AG04449 (cell line): ENCODE measurements at regions not wholly inside any gene's neighbourhood (a gene's known extent, or its start where the extent isn't known, plus 50 kb on each side); places are given as distances from the start of the nearest gene placed in this dataset.

Experiments used
- CTCF ChIA-PET: fragments of 350-600 bp; formaldehyde crosslinking; extraction: SDS; loops from one replicate; lab custom pipeline; 2021; ENCODE audit warnings: antibody characterized with exemption; lab: Yijun Ruan, JAX
- POLR2A ChIA-PET: fragments of 400-600, 350-600 bp; formaldehyde crosslinking; extraction: SDS; loops from one replicate; lab custom pipeline; 2020; ENCODE audit warnings: antibody characterized with exemption, inconsistent platforms; lab: Yijun Ruan, JAX
- DNase-seq: peaks from one replicate; pipeline ENCODE4 v3.0.0-alpha.2; 2010; ENCODE audit warnings: low read depth, low spot score
- H3K4me3 ChIP-seq: 2 replicates; pipeline ENCODE4 v1.5.1; 2011; ENCODE audit warnings: low read depth, mild to moderate bottlenecking, control low read depth, low read length
- TF ChIP-seq, protein P1 (sequence below): IDR thresholded peaks from one replicate; pipeline ENCODE4 v1.5.1; 2011; ENCODE audit warnings: mild to moderate bottlenecking, moderate library complexity, low read length, control low read depth, inconsistent platforms; ENCODE audit not compliant: insufficient read depth; ENCODE audit errors: missing control alignments

DNA sequence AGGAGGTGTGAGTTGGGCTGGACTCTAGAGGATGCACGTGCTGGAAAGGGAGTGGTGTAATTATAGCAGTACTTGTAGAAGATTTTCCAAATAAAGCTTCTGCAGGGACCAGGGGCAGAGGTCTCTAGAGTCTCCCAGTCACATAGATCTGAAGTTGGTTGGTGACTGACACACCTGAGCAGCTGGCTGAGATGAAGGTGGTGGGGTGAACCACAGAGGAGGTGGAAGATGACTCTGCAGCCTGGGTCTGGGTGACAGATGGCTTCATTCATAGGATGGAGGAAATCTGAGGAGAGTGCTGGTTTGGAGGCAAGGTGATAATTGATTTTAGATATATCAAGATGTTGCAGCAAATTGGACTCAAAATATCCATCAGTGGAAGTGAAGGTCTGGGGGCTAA lies 178.9 kb upstream of the IVNS1ABP start:
- DNase-seq = no peak
- TF ChIP-seq, protein P1, sequence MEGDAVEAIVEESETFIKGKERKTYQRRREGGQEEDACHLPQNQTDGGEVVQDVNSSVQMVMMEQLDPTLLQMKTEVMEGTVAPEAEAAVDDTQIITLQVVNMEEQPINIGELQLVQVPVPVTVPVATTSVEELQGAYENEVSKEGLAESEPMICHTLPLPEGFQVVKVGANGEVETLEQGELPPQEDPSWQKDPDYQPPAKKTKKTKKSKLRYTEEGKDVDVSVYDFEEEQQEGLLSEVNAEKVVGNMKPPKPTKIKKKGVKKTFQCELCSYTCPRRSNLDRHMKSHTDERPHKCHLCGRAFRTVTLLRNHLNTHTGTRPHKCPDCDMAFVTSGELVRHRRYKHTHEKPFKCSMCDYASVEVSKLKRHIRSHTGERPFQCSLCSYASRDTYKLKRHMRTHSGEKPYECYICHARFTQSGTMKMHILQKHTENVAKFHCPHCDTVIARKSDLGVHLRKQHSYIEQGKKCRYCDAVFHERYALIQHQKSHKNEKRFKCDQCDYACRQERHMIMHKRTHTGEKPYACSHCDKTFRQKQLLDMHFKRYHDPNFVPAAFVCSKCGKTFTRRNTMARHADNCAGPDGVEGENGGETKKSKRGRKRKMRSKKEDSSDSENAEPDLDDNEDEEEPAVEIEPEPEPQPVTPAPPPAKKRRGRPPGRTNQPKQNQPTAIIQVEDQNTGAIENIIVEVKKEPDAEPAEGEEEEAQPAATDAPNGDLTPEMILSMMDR = no peak
- ChIA-PET POLR2A (no interaction called here), CTCF (no interaction called here)
- no peak overlapping the region for H3K4me3 ChIP-seq

DNA sequence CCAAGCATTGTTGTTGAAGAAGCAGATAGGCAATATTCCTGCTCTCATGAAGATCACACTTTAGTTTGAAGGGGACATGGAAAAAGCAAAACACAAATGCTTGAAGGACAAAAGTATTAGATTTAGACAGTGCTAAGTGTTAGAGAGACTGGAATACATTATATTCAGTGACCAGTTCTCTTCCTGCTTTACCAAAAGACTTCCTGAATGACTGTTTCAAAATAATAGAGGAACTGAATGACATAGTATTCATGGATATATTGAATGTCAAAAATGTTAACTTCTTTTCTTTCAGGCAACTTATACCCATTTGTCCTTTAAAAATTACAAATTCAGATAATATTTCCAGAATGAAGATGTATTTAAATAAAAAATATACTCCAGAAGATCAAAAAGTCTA lies 178.0 kb upstream of the IVNS1ABP start:
- no peak for DNase-seq
- TF ChIP-seq, protein P1 = no peak
- CTCF ChIA-PET = no interaction called here

DNA sequence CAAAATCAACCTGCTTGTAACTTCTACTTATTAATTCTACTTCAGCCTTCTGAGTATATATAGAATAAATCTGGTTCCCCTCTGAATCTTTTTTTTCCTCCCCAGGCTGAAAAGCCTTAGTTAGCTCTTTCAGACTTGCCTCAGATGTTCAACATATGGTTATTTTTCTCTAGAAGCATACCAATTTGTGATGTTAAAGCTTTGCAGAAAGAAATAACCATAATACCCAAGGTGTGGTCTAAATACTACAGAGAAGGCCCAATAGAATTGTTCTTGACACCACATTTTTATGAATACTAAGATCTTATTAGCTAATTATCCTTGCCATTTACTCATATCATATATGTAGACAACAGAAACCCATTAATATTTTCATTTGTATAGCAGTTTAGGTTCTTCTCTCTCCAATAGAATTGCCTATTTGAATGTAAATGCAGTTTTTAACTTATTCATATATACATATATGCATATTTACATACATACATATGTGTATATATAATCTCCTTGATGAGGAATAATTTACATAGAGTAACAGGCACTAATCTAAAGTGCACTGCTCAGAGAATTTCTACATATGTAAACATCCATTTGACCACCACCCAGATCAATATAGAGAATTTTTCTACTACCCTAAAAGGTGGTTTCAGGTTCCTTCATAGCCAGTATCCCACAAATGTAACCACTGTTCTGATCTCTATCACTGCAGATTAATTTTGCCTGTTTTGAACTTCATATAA lies 175.2 kb upstream of the IVNS1ABP start:
- ChIA-PET CTCF (no interaction called here), POLR2A (no interaction called here)
- no peak overlapping the region for H3K4me3 ChIP-seq
- DNase-seq = no peak
- TF ChIP-seq, protein P1 = no peak

More for the DNA sequence above, 178.0 kb upstream of the IVNS1ABP start:
- H3K4me3 ChIP-seq = no peak overlapping the region
- POLR2A ChIA-PET = no interaction called here

DNA sequence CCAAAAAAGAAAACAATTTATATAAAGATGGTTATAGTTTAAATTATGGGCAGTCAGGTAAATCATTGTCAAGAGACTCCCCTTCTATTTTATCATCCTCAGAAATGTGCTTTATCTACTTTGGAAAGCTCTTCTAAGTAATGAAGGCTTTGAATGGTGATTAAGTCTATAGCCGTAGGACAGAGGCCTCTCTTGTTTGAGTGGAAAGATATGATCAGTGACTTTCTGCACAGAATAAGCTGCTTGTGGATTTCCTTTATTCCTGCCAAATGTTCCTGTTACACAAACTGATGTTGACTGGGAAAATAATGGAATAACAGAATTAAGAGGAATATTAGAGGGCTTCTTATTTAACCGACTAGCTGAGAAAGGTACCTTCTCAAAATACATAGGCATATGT lies 174.6 kb upstream of the IVNS1ABP start:
- TF ChIP-seq, protein P1 = no peak
- CTCF ChIA-PET = no interaction called here
- H3K4me3 ChIP-seq = no peak overlapping the region
- POLR2A ChIA-PET = no interaction called here
- DNase-seq = no peak

DNA sequence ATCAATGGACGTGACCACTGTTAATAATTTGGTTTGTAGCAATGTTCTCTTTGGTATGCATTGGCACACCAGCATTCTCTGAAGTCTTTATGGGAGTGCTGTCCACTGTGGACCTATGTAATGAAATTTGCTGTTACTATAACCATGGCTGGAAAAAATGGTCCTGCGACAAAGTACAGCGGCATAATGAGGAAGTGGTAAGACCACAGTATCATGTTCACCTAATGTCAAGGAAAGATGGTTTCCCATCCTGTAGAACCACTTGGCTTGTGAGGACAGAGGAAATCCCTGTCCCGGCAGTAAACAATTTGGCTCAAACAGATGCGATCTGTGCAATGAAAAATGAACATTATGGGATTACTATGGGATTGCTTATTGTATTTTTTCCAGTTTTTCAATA lies 173.9 kb upstream of the IVNS1ABP start:
- ChIA-PET POLR2A (no interaction called here), CTCF (no interaction called here)
- TF ChIP-seq, protein P1 = no peak
- no peak overlapping the region for H3K4me3 ChIP-seq
- DNase-seq = no peak

DNA sequence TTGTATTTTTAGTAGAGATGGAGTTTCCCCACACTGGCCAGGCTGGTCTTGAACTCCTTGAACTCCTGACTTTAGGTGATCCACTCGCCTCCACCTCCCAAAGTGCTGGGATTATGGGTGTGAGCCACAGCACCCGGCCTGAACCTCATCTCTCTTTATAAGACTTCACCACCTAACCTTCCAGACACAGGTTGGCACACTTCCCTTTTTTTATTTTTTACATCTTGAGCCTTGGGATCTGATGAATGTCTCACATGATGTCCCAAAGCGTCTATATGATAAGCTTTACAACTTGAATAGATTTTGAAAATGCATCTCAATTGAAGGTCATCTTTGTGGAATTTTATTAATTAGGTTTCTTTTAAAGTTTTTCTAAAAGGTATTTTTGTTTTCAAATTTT lies 172.4 kb upstream of the IVNS1ABP start:
- CTCF ChIA-PET = interaction anchor here (1.2 to 1.4 kb wide), 2 partner anchors 9 to 181 kb away, joined by 3 read pairs; no protein-coding TSS in a partner anchor
- DNase-seq = no peak
- POLR2A ChIA-PET = no interaction called here
- H3K4me3 ChIP-seq = no peak overlapping the region
- TF ChIP-seq, protein P1 = no peak
